ENCODE measurements at regions not wholly inside any gene's neighbourhood (a gene's known extent, or its start where the extent isn't known, plus 50 kb on each side); places are given as distances from the start of the nearest gene placed in this dataset.

GRCh38 chr3:113124256-113124830 is 87.0 kb upstream of the BOC start:
- H3K27ac ChIP-seq (ENCODE audit: low read length), result no peak overlapping the region
- no peak overlapping the region for H3K4me3 ChIP-seq (ENCODE audit: low read length)
- H3K9ac ChIP-seq (ENCODE audit: low read length), result no peak overlapping the region
- H3K27me3 ChIP-seq (ENCODE audit: control insufficient read depth, insufficient read depth, low read length), result no peaks in the 10 kb centered on the region
- H3K9me3 ChIP-seq (ENCODE audit: control insufficient read depth, low read depth, low read length), result no peaks in the 10 kb centered on the region
- H3K36me3 ChIP-seq (ENCODE audit: control insufficient read depth, low read depth, low read length), result no peaks in the 10 kb centered on the region
- H3K4me1 ChIP-seq (ENCODE audit: control insufficient read depth, low read depth, low read length), result no peaks in the 10 kb centered on the region

- Histone ChIP-seq H3K4me1 (ENCODE audit: control insufficient read depth, low read depth, low read length) (no peaks in the 10 kb centered on the region), H3K27me3 (ENCODE audit: control insufficient read depth, insufficient read depth, low read length) (no peaks in the 10 kb centered on the region)
Measured at GRCh38 chr3:113125951-113126350, 85.4 kb upstream of the BOC start.

GRCh38 chr3:113128386-113129015 is 82.9 kb upstream of the BOC start:
- Histone ChIP-seq H3K4me3 (ENCODE audit: low read length) (no peak overlapping the region), H3K27me3 (ENCODE audit: control insufficient read depth, insufficient read depth, low read length) (no peaks in the 10 kb centered on the region)

More at GRCh38 chr3:113125951-113126350, 85.4 kb upstream of the BOC start:
- no peaks in the 10 kb centered on the region for H3K36me3 ChIP-seq (ENCODE audit: control insufficient read depth, low read depth, low read length)
- no peak overlapping the region for H3K9ac ChIP-seq (ENCODE audit: low read length)
- no peak overlapping the region for H3K4me3 ChIP-seq (ENCODE audit: low read length)
- no peaks in the 10 kb centered on the region for H3K9me3 ChIP-seq (ENCODE audit: control insufficient read depth, low read depth, low read length)
- H3K27ac ChIP-seq (ENCODE audit: low read length), result no peak overlapping the region

DNA sequence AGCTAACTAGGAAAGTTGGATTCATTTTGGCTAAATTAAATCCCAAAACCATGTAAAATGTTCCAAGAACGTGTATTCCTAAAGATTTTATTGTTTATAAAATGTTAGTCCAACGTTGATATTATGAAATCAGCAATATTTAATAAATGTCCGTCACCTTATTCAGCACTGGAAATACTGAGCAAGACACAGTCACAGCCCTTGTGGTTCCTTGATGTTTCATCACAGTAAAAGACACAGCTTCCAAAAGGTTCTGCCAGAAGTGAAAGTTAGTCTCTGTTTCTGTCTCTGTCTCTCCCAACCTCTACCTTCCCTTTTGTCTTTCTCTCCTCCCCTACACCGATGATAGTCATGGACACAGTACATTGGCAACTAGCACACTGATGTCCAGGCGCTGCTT is 82.2 kb upstream of the BOC start:
- Histone ChIP-seq H3K4me1 (ENCODE audit: control insufficient read depth, low read depth, low read length) (no peaks in the 10 kb centered on the region), H3K36me3 (ENCODE audit: control insufficient read depth, low read depth, low read length) (no peaks in the 10 kb centered on the region), H3K4me3 (ENCODE audit: low read length) (no peak overlapping the region), H3K9me3 (ENCODE audit: control insufficient read depth, low read depth, low read length) (no peaks in the 10 kb centered on the region), H3K9ac (ENCODE audit: low read length) (no peak overlapping the region), H3K27me3 (ENCODE audit: control insufficient read depth, insufficient read depth, low read length) (no peaks in the 10 kb centered on the region), H3K27ac (ENCODE audit: low read length) (no peak overlapping the region)

More at GRCh38 chr3:113128386-113129015, 82.9 kb upstream of the BOC start:
- no peaks in the 10 kb centered on the region for H3K4me1 ChIP-seq (ENCODE audit: control insufficient read depth, low read depth, low read length)
- no peaks in the 10 kb centered on the region for H3K36me3 ChIP-seq (ENCODE audit: control insufficient read depth, low read depth, low read length)
- no peak overlapping the region for H3K9ac ChIP-seq (ENCODE audit: low read length)
- H3K27ac ChIP-seq (ENCODE audit: low read length), result no peak overlapping the region
- no peaks in the 10 kb centered on the region for H3K9me3 ChIP-seq (ENCODE audit: control insufficient read depth, low read depth, low read length)

- Histone ChIP-seq H3K4me3 (ENCODE audit: low read length) (no peak overlapping the region), H3K27me3 (ENCODE audit: control insufficient read depth, insufficient read depth, low read length) (no peaks in the 10 kb centered on the region), H3K9me3 (ENCODE audit: control insufficient read depth, low read depth, low read length) (no peaks in the 10 kb centered on the region), H3K36me3 (ENCODE audit: control insufficient read depth, low read depth, low read length) (no peaks in the 10 kb centered on the region), H3K27ac (ENCODE audit: low read length) (no peak overlapping the region), H3K9ac (ENCODE audit: low read length) (no peak overlapping the region), H3K4me1 (ENCODE audit: control insufficient read depth, low read depth, low read length) (peaks cover 9% of the 10 kb centered on the region)
Measured at GRCh38 chr3:113132571-113132996, 78.8 kb upstream of the BOC start.

GRCh38 chr3:113133140-113133539 is 78.2 kb upstream of the BOC start:
- Histone ChIP-seq H3K36me3 (ENCODE audit: control insufficient read depth, low read depth, low read length) (no peaks in the 10 kb centered on the region), H3K9ac (ENCODE audit: low read length) (no peak overlapping the region), H3K27ac (ENCODE audit: low read length) (no peak overlapping the region), H3K4me1 (ENCODE audit: control insufficient read depth, low read depth, low read length) (peaks cover 9% of the 10 kb centered on the region), H3K9me3 (ENCODE audit: control insufficient read depth, low read depth, low read length) (no peaks in the 10 kb centered on the region), H3K4me3 (ENCODE audit: low read length) (no peak overlapping the region), H3K27me3 (ENCODE audit: control insufficient read depth, insufficient read depth, low read length) (no peaks in the 10 kb centered on the region)

GRCh38 chr3:113136071-113136470 is 75.3 kb upstream of the BOC start:
- Histone ChIP-seq H3K9ac (ENCODE audit: low read length) (no peak overlapping the region), H3K4me1 (ENCODE audit: control insufficient read depth, low read depth, low read length) (peaks cover 9% of the 10 kb centered on the region), H3K9me3 (ENCODE audit: control insufficient read depth, low read depth, low read length) (no peaks in the 10 kb centered on the region), H3K27ac (ENCODE audit: low read length) (no peak overlapping the region), H3K27me3 (ENCODE audit: control insufficient read depth, insufficient read depth, low read length) (no peaks in the 10 kb centered on the region), H3K4me3 (ENCODE audit: low read length) (no peak overlapping the region), H3K36me3 (ENCODE audit: control insufficient read depth, low read depth, low read length) (no peaks in the 10 kb centered on the region)

- Histone ChIP-seq H3K9me3 (ENCODE audit: control insufficient read depth, low read depth, low read length) (no peaks in the 10 kb centered on the region), H3K27me3 (ENCODE audit: control insufficient read depth, insufficient read depth, low read length) (no peaks in the 10 kb centered on the region), H3K36me3 (ENCODE audit: control insufficient read depth, low read depth, low read length) (no peaks in the 10 kb centered on the region), H3K4me3 (ENCODE audit: low read length) (no peak overlapping the region), H3K4me1 (ENCODE audit: control insufficient read depth, low read depth, low read length) (peaks cover 9% of the 10 kb centered on the region), H3K27ac (ENCODE audit: low read length) (no peak overlapping the region), H3K9ac (ENCODE audit: low read length) (no peak overlapping the region)
Measured at GRCh38 chr3:113136544-113136943, 74.8 kb upstream of the BOC start.

- Histone ChIP-seq H3K9me3 (ENCODE audit: control insufficient read depth, low read depth, low read length) (no peaks in the 10 kb centered on the region), H3K9ac (ENCODE audit: low read length) (no peak overlapping the region), H3K27me3 (ENCODE audit: control insufficient read depth, insufficient read depth, low read length) (no peaks in the 10 kb centered on the region), H3K36me3 (ENCODE audit: control insufficient read depth, low read depth, low read length) (no peaks in the 10 kb centered on the region), H3K27ac (ENCODE audit: low read length) (no peak overlapping the region), H3K4me3 (ENCODE audit: low read length) (no peak overlapping the region), H3K4me1 (ENCODE audit: control insufficient read depth, low read depth, low read length) (peaks cover 9% of the 10 kb centered on the region)
Measured at GRCh38 chr3:113138839-113139743, 72.3 kb upstream of the BOC start.

GRCh38 chr3:113140876-113141275 is 70.5 kb upstream of the BOC start:
- no peaks in the 10 kb centered on the region for H3K9me3 ChIP-seq (ENCODE audit: control insufficient read depth, low read depth, low read length)
- no peak overlapping the region for H3K4me3 ChIP-seq (ENCODE audit: low read length)
- H3K4me1 ChIP-seq (ENCODE audit: control insufficient read depth, low read depth, low read length), result peaks cover 13% of the 10 kb centered on the region
- H3K27ac ChIP-seq (ENCODE audit: low read length), result no peak overlapping the region
- no peaks in the 10 kb centered on the region for H3K27me3 ChIP-seq (ENCODE audit: control insufficient read depth, insufficient read depth, low read length)
- no peaks in the 10 kb centered on the region for H3K36me3 ChIP-seq (ENCODE audit: control insufficient read depth, low read depth, low read length)
- H3K9ac ChIP-seq (ENCODE audit: low read length), result no peak overlapping the region

- no peak overlapping the region for H3K27ac ChIP-seq (ENCODE audit: low read length)
- H3K9ac ChIP-seq (ENCODE audit: low read length), result no peak overlapping the region
- no peaks in the 10 kb centered on the region for H3K27me3 ChIP-seq (ENCODE audit: control insufficient read depth, insufficient read depth, low read length)
- no peak overlapping the region for H3K4me3 ChIP-seq (ENCODE audit: low read length)
- peaks cover 15% of the 10 kb centered on the region for H3K4me1 ChIP-seq (ENCODE audit: control insufficient read depth, low read depth, low read length)
- H3K36me3 ChIP-seq (ENCODE audit: control insufficient read depth, low read depth, low read length), result no peaks in the 10 kb centered on the region
- no peaks in the 10 kb centered on the region for H3K9me3 ChIP-seq (ENCODE audit: control insufficient read depth, low read depth, low read length)
Measured at GRCh38 chr3:113141543-113141942, 69.8 kb upstream of the BOC start.
